GM21381 (cell line): ENCODE measurements at regions not wholly inside any gene's neighbourhood (a gene's known extent, or its start where the extent isn't known, plus 50 kb on each side); places are given as distances from the start of the nearest gene placed in this dataset.
A peak's percentile ranks its signal among the peaks of the same experiment; 100 is the strongest.

Source experiments
- ATAC-seq: cut with Tn5 transposase; IDR thresholded peaks from one replicate; pipeline ENCODE4 v1.9.1; 2021; ENCODE audit warnings: mild to moderate bottlenecking, moderate library complexity; ENCODE audit not compliant: unreplicated experiment

DNA sequence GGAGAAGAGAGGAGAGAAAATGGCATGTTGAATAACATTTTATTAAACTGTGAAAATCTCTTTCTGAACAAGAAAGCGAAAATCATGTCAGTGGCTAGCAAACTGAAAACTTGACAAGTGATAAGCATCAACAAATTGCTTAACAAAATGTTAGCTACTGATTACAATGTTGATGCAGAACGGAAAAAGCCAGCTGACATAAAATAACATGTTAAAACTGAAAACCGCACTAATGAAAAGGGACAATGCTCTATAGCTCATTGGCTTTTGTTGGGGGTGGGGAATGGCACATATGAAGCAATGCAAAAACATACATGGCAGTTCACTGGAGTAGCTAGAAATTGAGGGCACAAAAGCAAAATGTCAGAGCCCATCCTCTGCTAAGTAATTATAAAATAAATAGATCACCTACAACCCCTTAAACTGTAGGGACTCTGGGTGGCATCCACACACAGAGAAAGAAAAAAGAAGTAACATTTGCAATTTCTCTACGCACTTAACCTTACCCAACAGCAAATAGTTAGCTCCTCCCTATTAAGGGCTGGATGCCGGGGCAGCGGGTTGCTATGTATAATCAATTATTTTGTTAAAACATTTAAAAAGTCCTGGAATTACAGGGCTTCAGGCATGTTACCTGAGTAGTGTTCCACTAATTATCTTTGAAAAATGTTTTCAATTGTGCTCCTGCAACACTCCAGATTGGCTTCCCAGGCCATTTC is 129.2 kb upstream of the USP15 start:
- ATAC-seq, result no peak

GRCh38 chr12:62133440-62133839 is 126.8 kb upstream of the USP15 start:
- ATAC-seq, result no peak

DNA sequence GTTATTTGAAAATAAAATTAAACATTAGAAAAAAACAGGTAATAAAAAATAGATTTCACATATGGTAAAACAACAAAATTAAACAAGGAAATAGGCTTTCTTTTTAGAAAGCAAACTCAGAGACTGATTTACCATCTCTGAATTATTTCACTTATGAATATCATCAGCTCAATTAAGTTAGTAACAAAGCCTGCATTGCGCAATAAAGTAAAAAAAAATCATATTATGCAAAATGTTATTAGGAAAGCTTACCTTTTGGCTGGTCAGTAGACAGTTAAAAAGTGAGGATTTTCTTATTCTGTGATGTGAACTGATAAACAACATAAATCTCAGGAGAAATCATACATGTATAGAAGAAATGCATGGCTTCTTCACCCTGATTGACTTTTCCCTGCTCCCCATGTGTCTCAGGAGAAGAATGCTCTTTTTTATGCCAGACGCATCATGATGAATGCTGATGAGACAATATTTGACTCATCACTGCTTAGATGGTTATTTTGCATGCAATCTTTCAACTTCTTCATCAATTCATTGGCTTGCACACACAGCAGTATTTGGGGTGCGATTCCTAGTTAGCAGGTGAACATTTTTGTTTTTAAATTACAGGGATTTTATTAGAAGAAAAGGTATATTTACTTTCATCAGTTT is 124.5 kb upstream of the USP15 start:
- ATAC-seq, result no peak

GRCh38 chr12:62136496-62136895 is 123.7 kb upstream of the USP15 start:
- no peak for ATAC-seq

GRCh38 chr12:62138527-62138926 is 121.7 kb upstream of the USP15 start:
- ATAC-seq, result no peak

- ATAC-seq, result no peak
Measured at GRCh38 chr12:62146318-62146717, 113.9 kb upstream of the USP15 start.

- no peak for ATAC-seq
Measured at GRCh38 chr12:62158013-62158412, 102.2 kb upstream of the USP15 start.

- ATAC-seq, result no peak
Measured at GRCh38 chr12:62158461-62159360, 101.5 kb upstream of the USP15 start.

DNA sequence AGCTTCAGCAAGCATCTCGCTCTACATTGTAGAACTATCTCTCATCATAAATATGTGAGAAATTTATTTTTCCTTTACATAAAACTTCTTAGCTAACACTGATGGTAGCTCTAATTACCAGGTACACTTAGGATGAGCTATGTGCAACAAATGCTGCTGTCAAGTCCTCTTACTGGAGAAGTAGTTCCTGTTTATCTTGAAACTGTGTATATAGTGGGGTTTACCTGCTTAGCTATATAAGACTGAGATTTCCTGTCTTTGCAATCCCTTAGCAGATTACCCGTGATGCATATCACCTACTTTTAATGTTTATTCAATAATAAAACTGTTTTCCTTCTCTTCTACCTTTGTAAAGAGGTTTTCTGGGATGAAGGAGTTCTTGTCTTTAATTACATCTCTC is 98.0 kb upstream of the USP15 start:
- no peak for ATAC-seq

DNA sequence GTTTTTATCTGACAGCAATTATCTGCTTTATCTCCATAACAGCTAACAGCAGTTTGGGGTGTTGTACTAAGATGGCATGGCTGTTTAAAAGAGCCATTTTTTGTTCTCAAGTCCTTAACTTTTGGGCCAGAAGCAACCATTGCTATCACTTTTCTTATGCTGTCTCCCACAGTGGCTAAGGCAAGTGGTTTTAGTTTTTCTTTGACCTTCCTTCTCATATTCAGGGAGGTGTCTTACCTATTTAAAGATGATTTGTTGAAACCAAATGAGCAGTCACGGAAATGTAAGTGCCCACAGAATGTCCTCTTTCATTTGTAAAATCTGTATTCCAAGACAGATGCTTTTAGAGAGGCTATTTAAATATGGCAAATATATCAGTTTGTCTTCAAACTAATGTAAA is 96.8 kb upstream of the USP15 start:
- no peak for ATAC-seq

DNA sequence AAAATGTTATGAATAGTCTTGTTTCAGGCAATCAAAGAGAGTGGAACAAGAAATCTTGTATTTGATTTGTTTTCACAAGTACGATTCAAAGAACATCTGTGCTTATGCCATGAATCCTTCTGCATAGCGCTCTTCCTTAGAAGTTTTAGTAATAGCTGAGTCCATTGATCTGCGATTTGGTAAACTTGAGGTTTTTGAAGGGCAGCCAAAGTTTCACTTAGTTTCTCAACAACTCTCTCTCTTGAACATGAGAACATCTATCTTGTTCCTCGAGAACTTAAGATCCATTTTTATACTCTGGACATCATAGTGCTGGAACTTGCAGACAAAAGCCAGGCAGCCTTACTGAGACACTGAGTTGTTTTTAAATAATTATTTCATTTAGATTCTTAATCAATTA is 96.2 kb upstream of the USP15 start:
- no peak for ATAC-seq

DNA sequence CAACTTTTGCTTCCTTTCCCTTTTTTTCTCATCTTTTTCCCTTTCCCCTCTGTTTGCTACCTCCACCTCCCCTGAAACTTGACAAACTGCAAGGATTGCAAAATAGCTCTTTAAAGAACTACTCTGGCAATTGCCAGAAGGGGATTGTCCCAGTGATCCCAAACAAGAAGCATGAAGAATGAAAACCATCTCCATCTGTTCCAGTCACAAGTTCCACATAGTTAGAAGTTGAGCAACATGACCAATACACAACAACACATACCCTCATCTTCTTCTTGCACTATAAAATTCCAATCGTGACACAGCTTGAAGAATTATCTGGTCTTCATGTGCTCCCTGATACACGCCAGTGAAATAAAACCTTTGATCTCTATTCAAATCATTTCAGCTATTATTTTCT is 93.7 kb upstream of the USP15 start:
- ATAC-seq, result no peak

GRCh38 chr12:62168411-62168810 is 91.8 kb upstream of the USP15 start:
- ATAC-seq, result no peak

- ATAC-seq, result no peak
Measured at GRCh38 chr12:62170241-62170640, 90.0 kb upstream of the USP15 start.

DNA sequence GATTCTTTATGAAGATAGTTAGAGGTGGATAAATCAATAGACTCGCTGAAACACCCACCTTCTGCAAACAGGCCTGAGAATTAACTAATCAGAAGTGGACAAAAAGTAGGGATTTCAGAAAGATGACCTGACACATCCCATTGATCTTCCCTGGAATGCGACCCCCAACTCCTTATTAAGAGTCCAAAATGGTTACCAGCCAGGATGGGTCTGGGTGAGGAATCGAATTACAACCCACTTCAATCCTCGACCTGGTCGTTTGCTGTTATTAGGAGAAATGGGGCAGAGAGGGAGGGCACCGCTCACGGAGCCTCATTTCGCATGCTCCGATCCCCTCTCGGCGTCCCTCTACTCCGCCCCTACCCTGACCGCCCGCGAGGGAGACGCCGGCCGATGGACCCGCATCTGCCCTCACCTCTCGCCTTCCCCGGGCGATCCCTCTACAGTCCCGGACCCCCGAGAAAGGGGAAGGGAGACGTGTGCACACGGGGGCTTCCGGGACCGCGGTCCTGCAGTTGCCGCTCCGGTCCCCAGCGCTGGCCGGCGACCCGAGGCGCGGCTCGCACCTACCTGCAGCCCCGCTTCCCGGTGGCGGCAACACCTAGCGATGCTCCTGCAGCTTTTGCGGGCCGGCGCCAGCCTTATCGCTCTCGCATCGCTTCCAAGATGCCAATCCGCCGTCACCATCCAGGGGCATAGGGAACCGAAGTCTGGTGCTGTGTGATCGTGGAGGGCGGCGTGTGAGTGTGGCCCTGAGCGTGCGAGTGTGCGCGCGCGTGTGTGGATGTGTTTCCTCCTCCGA is 69.3 kb upstream of the USP15 start:
- no peak for ATAC-seq

- no peak for ATAC-seq
Measured at GRCh38 chr12:62191491-62192179, 68.6 kb upstream of the USP15 start.

DNA sequence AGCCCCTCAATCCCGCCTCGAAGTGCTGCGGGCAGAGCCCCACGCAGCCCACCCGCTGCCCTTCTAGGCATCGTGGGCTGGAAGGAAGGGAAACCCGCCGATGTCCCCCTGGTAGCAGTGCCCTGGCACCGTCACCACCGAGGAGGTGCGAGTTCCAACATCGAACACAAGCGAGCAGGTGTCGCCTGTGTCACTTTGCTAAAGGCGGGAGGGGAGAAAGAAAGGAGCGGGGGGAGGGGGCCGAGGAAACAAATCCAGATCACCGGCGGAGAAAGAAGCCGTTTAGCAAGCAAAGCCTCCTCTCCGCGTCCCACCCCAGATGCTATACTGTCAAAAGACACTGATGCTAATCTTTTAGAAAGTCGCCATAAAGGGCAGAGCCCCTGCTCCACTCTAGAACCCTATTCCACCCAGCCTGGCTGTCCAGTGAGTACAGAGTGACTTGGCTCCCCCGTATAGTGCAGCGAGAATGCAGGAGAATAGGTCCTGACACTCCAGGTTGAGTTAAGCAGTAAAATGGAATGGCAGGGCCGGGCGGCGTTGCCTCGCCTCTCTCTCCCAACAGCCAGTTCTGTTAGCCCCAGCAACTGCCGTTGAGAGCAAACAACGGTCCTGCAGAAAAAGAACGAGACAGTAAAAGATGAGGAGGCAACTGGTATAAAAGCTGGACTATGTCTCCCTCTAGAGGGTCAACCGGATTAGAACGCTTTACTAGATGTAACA is 67.9 kb upstream of the USP15 start:
- ATAC-seq, result peak; percentile 92

DNA sequence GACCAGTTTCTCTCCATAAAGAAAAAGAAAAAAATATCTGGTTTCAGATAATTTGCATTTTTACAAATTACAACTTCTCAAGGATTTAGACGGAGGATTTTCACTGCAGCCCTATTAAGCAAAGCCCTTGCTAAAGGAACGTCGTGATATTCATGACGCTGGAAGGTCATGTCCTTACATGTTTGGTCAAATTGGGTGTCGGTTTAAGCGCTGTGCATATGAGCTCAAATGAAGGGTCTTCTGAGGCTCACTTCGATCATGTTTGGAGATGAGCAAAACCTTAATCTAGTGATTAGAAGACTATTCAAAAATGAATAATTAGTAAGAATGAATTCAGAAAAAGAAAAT is 67.3 kb upstream of the USP15 start:
- peak; percentile 14 for ATAC-seq

DNA sequence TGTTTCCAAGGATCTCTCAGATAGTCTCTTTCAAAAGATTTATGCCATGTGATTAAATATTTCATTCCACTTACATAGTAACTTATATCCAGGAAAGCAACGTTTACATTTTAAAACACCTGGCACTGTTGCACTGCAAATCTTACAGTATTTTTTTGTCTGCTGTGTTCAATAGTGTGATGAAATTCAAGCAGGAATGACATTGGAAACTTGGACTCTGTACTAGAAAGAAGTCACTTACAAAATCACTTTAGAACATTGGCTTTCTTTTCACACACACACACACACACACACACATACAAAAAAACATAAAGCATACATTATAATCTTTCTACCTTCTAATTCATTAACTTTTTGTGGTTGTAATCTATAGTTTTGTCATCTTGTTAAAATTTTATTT is 66.2 kb upstream of the USP15 start:
- ATAC-seq, result no peak

- ATAC-seq, result no peak
Measured at GRCh38 chr12:62194616-62195015, 65.6 kb upstream of the USP15 start.
